HG02943 (cell line): ENCODE measurements at regions not wholly inside any gene's neighbourhood (a gene's known extent, or its start where the extent isn't known, plus 50 kb on each side); places are given as distances from the start of the nearest gene placed in this dataset.

ENCODE experiments used
- ATAC-seq: cut with Tn5 transposase; IDR thresholded peaks from one replicate; pipeline ENCODE4 v1.9.1; 2021; ENCODE audit warnings: mild to moderate bottlenecking, low read depth, moderate library complexity; ENCODE audit not compliant: unreplicated experiment

- ATAC-seq = no peak
Observed at GRCh38 chr3:3586336-3586735, 212.9 kb upstream of the LRRN1 start.

DNA sequence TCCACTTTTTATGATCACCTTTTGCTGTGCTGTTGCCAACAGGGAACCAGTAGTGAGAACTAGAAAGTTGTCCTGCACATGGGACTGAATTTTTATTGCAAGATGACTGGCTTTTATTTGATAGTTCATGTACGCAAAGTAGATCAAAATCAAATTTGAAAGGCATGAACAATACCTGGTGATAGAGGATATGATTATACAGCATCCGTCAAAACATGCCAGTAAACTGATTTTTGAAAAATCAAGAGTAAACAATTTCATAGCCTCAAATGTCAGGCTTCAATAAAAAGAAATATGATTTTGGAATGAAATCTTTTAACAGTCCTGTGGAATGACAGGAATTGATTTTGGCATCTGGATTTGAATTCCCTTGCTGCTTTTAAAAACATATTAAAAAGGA lies 219.6 kb upstream of the LRRN1 start:
- no peak for ATAC-seq

DNA sequence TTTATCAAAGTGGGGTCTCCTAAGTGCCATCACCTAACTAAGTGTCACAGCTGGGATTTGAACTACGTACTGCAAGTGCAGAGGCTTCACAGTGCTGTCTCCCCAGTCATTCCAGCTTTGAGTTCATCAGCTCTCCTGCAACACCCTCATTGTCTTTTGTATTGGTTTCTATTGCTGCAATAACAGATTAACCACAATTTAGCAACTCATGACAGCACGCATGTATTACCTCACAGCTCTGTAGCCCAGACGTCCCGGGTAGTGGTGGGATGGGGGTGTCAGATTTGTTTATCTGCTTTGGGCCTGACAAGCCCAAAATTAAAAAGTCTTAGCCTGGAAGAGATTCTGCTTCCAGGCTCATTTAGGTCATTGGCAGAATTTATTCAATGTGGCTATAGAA lies 220.5 kb upstream of the LRRN1 start:
- ATAC-seq = no peak

DNA sequence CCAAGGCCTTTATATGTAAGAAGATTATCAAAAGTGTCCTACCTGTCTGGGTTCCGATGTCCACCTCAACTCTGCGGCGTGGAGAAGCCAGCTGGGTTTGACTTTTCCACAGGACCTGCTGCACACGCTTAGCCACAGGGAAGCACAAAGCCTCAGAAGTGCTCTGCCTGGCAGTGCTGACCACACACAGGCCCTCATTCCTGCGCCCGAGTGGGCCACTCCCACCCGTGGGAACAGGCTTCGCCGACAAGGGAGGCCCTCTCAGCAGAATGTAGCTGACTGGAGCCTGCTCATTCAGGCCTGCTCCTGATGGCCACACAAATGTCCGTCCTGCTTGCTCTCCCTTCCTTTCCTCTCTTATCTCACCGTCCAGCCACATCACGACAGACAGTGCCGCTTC lies 221.4 kb upstream of the LRRN1 start:
- no peak for ATAC-seq

GRCh38 chr3:3573341-3573740 lies 225.9 kb upstream of the LRRN1 start:
- no peak for ATAC-seq

GRCh38 chr3:3560591-3561311 lies 238.5 kb upstream of the LRRN1 start:
- no peak for ATAC-seq

DNA sequence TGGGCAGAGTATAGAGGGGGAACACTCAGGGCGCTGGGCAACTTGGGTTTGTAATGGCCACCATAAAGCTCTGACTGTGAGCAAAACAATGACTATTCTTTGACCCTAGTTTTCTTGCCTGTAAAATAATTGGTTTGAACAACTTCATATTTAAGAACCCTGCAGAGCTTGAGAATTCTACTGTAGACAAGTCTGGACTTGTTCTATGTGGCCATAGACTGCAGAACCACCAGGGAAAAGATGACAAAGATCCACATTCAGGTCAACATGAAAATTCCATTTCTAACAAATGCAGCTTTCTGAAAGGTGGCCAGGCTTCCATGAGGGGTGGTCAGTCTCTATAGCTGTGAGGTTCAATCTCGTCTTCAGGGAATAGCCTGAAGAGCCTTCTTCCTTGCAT lies 239.4 kb upstream of the LRRN1 start:
- ATAC-seq = no peak

- no peak for ATAC-seq
Observed at GRCh38 chr3:3556078-3556477, 243.2 kb upstream of the LRRN1 start.

DNA sequence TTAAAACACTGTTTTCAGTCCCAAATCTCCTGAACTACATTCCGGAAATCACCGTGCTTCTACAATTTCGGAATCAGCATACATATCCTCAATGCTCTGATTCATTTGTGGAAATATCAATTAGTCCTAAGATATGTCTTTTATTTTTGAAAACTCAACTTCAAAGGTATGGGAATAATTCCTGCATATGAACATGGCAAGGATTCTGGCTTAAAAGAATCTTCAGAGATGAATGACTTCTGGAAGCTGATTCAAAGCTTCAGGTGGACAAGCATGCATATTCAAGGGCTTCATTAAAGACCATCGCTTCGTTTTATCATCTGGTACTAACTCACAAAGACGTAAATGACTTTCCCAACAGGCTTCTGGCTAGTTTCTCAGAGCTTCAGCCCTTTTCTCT lies 246.0 kb upstream of the LRRN1 start:
- ATAC-seq = no peak

DNA sequence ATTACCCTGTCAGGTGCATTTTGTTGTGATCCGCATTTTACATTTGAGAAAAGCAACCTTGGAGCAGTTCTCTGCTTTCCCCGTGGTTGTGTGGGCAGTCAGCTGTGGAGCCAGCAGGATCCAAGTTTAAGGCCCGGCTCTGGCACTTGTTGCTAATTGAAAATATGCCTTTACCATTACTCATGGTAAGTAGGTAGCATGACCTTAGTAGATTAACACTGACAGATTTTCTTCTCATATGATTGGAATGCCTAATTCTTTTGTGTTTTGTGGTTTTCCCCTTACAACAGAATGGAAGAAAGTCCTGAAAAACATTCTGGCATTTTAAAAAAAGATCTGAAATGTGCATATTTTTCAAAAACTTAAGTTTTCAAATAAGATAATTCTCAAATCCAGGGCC lies 246.5 kb upstream of the LRRN1 start:
- no peak for ATAC-seq

GRCh38 chr3:3551981-3552380 lies 247.2 kb upstream of the LRRN1 start:
- ATAC-seq = no peak

GRCh38 chr3:3545360-3545759 lies 253.9 kb upstream of the LRRN1 start:
- ATAC-seq = no peak

DNA sequence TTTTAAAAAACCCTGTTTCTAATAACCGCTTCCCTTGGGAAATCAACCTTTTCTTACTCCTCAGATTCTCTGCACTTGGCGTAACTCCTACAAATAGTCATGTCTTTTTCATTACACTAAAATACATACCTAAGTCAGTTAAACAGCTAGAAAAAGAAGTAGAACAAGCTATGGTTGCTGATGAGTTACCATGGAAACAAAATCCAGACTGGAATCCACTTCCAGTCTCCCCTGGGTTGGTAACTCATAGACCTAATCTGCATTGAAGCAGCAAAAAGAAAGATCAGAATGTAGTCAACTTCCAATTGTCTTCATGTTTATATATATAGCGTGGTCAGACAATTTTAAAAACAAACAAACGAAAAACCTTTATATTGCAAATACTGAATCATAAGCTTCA lies 260.8 kb upstream of the LRRN1 start:
- no peak for ATAC-seq

- no peak for ATAC-seq
Observed at GRCh38 chr3:3532508-3532907, 266.7 kb upstream of the LRRN1 start.

- ATAC-seq = no peak
Observed at GRCh38 chr3:3531476-3531875, 267.8 kb upstream of the LRRN1 start.

- no peak for ATAC-seq
Observed at GRCh38 chr3:3519266-3519665, 280.0 kb upstream of the LRRN1 start.

GRCh38 chr3:3516996-3517395 lies 282.2 kb upstream of the LRRN1 start:
- no peak for ATAC-seq

GRCh38 chr3:3516384-3516783 lies 282.8 kb upstream of the LRRN1 start:
- ATAC-seq = no peak

DNA sequence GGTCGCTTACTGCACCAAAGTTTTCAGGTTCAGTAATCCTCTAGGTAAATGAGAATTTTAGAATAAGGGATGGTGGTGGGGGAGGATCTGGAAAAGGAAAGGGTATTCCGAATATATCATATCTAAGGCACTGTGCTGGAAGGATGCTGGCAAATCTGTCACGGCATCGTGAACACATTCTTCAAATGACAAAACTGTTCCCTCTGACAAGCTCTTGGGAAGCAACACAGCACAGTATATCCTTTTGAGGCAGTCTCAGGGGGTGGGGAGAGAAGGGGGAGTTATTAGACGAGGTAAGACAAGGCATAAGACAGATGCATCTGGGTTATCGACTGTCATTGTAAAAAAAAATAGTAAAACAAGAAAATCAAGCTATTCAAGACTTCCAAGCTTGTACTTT lies 289.6 kb upstream of the LRRN1 start:
- no peak for ATAC-seq

DNA sequence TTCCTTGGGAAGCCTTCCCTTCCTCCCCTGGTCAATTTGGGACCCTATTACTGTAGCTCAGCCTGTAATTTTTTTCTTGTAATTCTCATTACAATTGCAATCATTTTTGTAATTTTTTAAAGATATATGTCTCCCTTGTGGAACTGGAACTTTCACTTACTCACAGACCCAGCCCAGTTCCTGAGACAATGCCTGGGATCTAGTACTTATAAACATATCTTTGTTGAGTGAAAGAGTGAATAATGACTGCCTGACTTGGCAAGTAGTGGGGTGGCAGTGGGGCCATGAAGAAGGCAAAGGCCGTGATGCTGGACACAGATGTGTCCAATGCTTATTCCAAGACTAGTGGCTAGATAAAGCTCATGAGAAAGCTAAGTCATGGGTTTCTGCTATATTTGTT lies 294.5 kb upstream of the LRRN1 start:
- ATAC-seq = no peak

- no peak for ATAC-seq
Observed at GRCh38 chr3:3503411-3503810, 295.8 kb upstream of the LRRN1 start.

DNA sequence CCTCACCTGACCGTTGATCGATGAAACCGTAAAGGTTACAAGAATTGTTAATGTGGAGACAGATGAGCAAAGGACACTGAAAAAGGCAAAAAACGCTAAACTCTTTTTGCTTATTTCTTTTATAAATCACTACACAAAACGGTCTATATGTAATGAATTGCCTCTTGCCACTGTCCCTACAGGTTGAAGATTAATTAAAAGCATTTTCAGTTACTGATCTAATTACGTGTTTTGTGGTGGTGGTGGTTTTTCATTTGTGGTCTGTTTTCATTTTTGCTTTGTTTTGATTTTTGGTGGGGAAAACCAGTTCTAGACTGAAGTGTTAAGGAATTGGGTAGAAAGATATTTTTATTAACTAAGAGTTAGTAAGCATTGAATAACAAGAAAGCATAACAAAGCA lies 299.2 kb upstream of the LRRN1 start:
- no peak for ATAC-seq

- ATAC-seq = no peak
Observed at GRCh38 chr3:3499012-3499562, 300.1 kb upstream of the LRRN1 start.
